ENCODE measurements at regions not wholly inside any gene's neighbourhood (a gene's known extent, or its start where the extent isn't known, plus 50 kb on each side); places are given as distances from the start of the nearest gene placed in this dataset.
A peak's percentile ranks its signal among the peaks of the same experiment; 100 is the strongest.

- Histone ChIP-seq H3K4me3 (no peak overlapping the region), H3K27ac (no peak overlapping the region), H3K4me1 (no peaks in the 10 kb centered on the region), H3K9me3 (peaks cover 0 to 9% (median 0%) of the 10 kb centered on the region in 12 donors), H3K27me3 (no peaks in the 10 kb centered on the region), H3K36me3 (no peaks in the 10 kb centered on the region)
- intact Hi-C loops (cut with DNase I): no loop called here
- TF ChIP-seq POLR2A (IDR thresholded peaks at IDR 0.05): no peak
- TF ChIP-seq CTCF (IDR thresholded peaks at IDR 0.05): no peak
- ATAC-seq (no peak), DNase-seq (no peak)
These were observed 567.1 kb downstream of the CSNK1G3 start for GRCh38 chr5:124079062-124079461.

GRCh38 chr5:124074500-124074899, 562.5 kb downstream of the CSNK1G3 start:
- ATAC-seq: no peak
- no peak for TF ChIP-seq CTCF (IDR thresholded peaks at IDR 0.05)
- no peak for TF ChIP-seq POLR2A (IDR thresholded peaks at IDR 0.05)
- H3K36me3 ChIP-seq: no peaks in the 10 kb centered on the region
- DNase-seq: no peak
- peaks cover 0 to 8% (median 0%) of the 10 kb centered on the region in 12 donors for H3K4me1 ChIP-seq
- H3K27me3 ChIP-seq: no peaks in the 10 kb centered on the region
- intact Hi-C loops (cut with DNase I): no loop called here
- H3K4me3 ChIP-seq: no peak overlapping the region
- H3K9me3 ChIP-seq: peaks cover 0 to 9% (median 0%) of the 10 kb centered on the region in 12 donors
- no peak overlapping the region for H3K27ac ChIP-seq

- no peaks in the 10 kb centered on the region for H3K36me3 ChIP-seq
- DNase-seq (no peak), ATAC-seq (no peak)
- peaks cover 0 to 9% (median 0%) of the 10 kb centered on the region in 12 donors for H3K9me3 ChIP-seq
- intact Hi-C loops (cut with DNase I): no loop called here
- no peak overlapping the region for H3K4me3 ChIP-seq
- no peak overlapping the region for H3K27ac ChIP-seq
- TF ChIP-seq CTCF (IDR thresholded peaks at IDR 0.05) (no peak), POLR2A (IDR thresholded peaks at IDR 0.05) (no peak)
- H3K27me3 ChIP-seq: no peaks in the 10 kb centered on the region
- peaks cover 0 to 8% (median 0%) of the 10 kb centered on the region in 12 donors for H3K4me1 ChIP-seq
These were observed 560.6 kb downstream of the CSNK1G3 start for GRCh38 chr5:124072570-124072969.

- H3K36me3 ChIP-seq: no peaks in the 10 kb centered on the region
- no peaks in the 10 kb centered on the region for H3K9me3 ChIP-seq
- ATAC-seq: peak in 1 of 4 donors; percentile 22
- no peak overlapping the region for H3K4me3 ChIP-seq
- H3K4me1 ChIP-seq: peaks cover 0 to 8% (median 0%) of the 10 kb centered on the region in 12 donors
- TF ChIP-seq CTCF (IDR thresholded peaks at IDR 0.05): no peak
- no peak for TF ChIP-seq POLR2A (IDR thresholded peaks at IDR 0.05)
- H3K27ac ChIP-seq: no peak overlapping the region
- 34 to 43% (median 37%) methylated on average over 4 of the region's 4 CpGs for WGBS, 4 donors
- intact Hi-C loops (cut with DNase I): no loop called here
- no peaks in the 10 kb centered on the region for H3K27me3 ChIP-seq
- no peak for DNase-seq
These were observed 559.1 kb downstream of the CSNK1G3 start for GRCh38 chr5:124071039-124071438.
